ENCODE measurements at regions not wholly inside any gene's neighbourhood (a gene's known extent, or its start where the extent isn't known, plus 50 kb on each side); places are given as distances from the start of the nearest gene placed in this dataset.

DNA sequence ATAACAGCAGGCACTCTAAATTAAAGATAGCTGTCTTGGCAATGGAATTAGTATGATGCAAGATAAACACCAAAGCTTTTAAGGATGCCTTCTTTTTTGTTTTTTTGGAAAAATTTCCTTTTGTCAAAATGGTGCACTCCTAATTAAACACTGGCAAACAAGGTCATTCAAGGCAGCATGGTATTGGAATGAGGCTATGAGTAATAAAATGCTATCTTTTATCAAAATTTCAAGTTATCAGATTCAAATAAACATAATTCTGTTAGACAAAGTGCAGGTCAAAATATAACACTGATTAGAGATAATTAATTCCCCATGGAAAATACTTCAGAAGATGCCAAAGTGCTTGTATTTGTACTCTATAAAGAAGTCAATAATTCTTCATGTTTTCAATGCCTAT is 514.1 kb downstream of the TENT5A start:
- H3K27me3 ChIP-seq (replicated peaks in 1 of 4; ENCODE audit: control insufficient read depth in 3 of 4, extremely low read depth in 1 of 4, insufficient read depth in 3 of 4, low read length in 3 of 4): peaks cover 0 to under 1% (median 0%) of the 10 kb centered on the region in 4 experiments; a peak in 1 of 7 replicates
- no peaks in the 10 kb centered on the region for H3K79me1 ChIP-seq (ENCODE audit: low read depth, low read length)
- no peak overlapping the region for H4K8ac ChIP-seq (ENCODE audit: extremely low read depth, insufficient read depth, low read length)
- no peaks in the 10 kb centered on the region for H3K4me1 ChIP-seq (replicated peaks in 1 of 4; ENCODE audit: control insufficient read depth in 3 of 4, insufficient read depth in 4 of 4, low read length in 3 of 4)
- H3K27ac ChIP-seq (ENCODE audit: low read depth, low read length): no peak overlapping the region
- H3K4me3 ChIP-seq (ENCODE audit: extremely low read depth in 1 of 4, insufficient read depth in 2 of 4, low read depth in 3 of 4, low read length in 4 of 4): no peak overlapping the region
- H3K23me2 ChIP-seq (ENCODE audit: low read depth, low read length): no peaks in the 10 kb centered on the region
- no peak overlapping the region for H2BK20ac ChIP-seq (ENCODE audit: low read length)
- H3K36me3 ChIP-seq (ENCODE audit: control insufficient read depth in 2 of 4, insufficient read depth in 4 of 4, low read length in 3 of 4): no peaks in the 10 kb centered on the region
- H2AK5ac ChIP-seq (ENCODE audit: low read depth, low read length): no peak overlapping the region
- CTCF ChIA-PET (ENCODE audit: partially characterized antibody): interaction anchor here (0.7 kb wide), 1 partner anchor 13 kb away, joined by 3 read pairs; no protein-coding TSS in a partner anchor
- no peak overlapping the region for H3K4me2 ChIP-seq (ENCODE audit: insufficient read depth in 1 of 2, low read depth in 2 of 2, low read length in 2 of 2)
- no peak overlapping the region for H3K14ac ChIP-seq (ENCODE audit: insufficient read length)
- no peak for TF ChIP-seq RXRA (IDR thresholded peaks at IDR 0.05; ENCODE audit: insufficient read depth, low read depth, low read length)
- no peak for TF ChIP-seq FOSL1 (IDR thresholded peaks at IDR 0.05; ENCODE audit: insufficient read depth, low read depth, low read length)
- TF ChIP-seq RFX5 (IDR thresholded peaks at IDR 0.05; ENCODE audit: borderline replicate concordance, low read depth, low read length): no peak
- no peak for TF ChIP-seq YY1 (IDR thresholded peaks at IDR 0.05; ENCODE audit: low read depth, low read length)
- H3K79me2 ChIP-seq (ENCODE audit: control insufficient read depth in 1 of 2, insufficient read depth in 2 of 2, low read length in 2 of 2): no peaks in the 10 kb centered on the region
- H3K56ac ChIP-seq (replicated peaks; ENCODE audit: insufficient read length, low read depth, low read length): no peak overlapping the region
- no peak overlapping the region for H2BK120ac ChIP-seq (replicated peaks; ENCODE audit: low read depth, low read length)
- no peak for DNase-seq (ENCODE audit: low read depth in 1 of 2, low spot score in 2 of 2)
- H2AFZ ChIP-seq (ENCODE audit: low read length): no peak overlapping the region
- H3K9ac ChIP-seq (replicated peaks in 1 of 4; ENCODE audit: extremely low read depth in 1 of 4, low read depth in 3 of 4, low read length in 3 of 4): no peak overlapping the region
- no peak overlapping the region for H4K5ac ChIP-seq (ENCODE audit: insufficient read length, low read depth, low read length)
- no peak overlapping the region for H3K18ac ChIP-seq (ENCODE audit: extremely low read depth, low read length)
- no peak overlapping the region for H2BK12ac ChIP-seq (ENCODE audit: low read depth, low read length)
- POLR2A ChIA-PET (ENCODE audit: partially characterized antibody): no interaction called here
- H2BK15ac ChIP-seq (ENCODE audit: low read length): no peak overlapping the region
- H4K20me1 ChIP-seq (replicated peaks in 1 of 2; ENCODE audit: control insufficient read depth in 1 of 2, insufficient read depth in 2 of 2, low read length in 2 of 2): no peaks in the 10 kb centered on the region
- H3K9me3 ChIP-seq (ENCODE audit: insufficient read depth in 2 of 2, low read depth in 1 of 2, low read length in 1 of 2): no peaks in the 10 kb centered on the region
- H3K4ac ChIP-seq (replicated peaks; ENCODE audit: insufficient read length, low read depth, low read length): no peak overlapping the region
- H4K91ac ChIP-seq (replicated peaks; ENCODE audit: insufficient read length, low read length): no peak overlapping the region
- H3K23ac ChIP-seq (ENCODE audit: insufficient read length): no peak overlapping the region
- FAIRE-seq: no peak
- H2BK5ac ChIP-seq (ENCODE audit: low read depth, low read length): no peak overlapping the region

Measured in H1 (cell line).